Hematopoietic multipotent progenitor cell treated with erythropoietin and hydrocortisone succinate and interleukin-3 and kit ligand, for 4 days (in vitro differentiated cells): ENCODE measurements at regions not wholly inside any gene's neighbourhood (a gene's known extent, or its start where the extent isn't known, plus 50 kb on each side); places are given as distances from the start of the nearest gene placed in this dataset.
A peak's percentile ranks its signal among the peaks of the same experiment; 100 is the strongest.

Experiments used
- DNase-seq: peaks from one replicate; pipeline ENCODE4 v3.0.0-alpha.2; 2015

DNA sequence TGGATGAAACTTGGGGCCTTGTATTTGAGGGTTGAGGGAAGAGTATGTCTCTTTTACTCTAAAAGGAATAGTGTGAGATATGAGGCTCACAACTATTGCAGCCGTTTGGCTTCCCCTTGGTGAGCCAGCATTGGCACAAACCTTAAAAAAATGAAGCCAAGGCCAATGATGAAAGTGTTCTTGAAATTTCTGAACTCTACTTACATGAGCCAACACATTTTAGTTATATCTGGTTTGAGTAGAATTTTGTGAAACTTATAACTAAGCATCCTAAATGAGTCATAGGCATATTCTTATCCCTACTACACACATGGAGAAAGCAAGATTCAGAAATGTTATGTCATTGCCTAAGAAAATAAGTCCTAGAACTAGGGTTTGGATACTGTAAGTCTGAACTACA lies 55.3 kb upstream of the ACSS3 start:
- DNase-seq = no peak

DNA sequence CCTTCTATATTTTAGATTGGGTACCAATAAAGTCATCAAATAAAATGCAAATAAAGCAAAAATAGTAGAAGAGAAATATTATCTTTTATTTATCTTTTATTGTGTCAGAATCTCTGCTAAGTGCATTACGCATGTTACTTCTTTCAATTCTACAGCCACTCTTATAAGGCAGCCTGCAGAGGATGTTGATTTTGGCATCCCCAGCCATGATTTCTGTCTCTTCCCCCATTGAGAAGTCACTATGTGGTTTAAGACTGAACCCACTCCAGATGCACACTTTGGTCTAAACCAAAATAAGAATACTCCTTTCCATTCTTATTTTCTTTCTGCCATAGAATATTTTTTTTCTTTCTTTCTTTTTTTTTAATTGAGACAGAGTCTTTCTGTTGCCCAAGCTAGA lies 56.0 kb upstream of the ACSS3 start:
- DNase-seq = no peak

DNA sequence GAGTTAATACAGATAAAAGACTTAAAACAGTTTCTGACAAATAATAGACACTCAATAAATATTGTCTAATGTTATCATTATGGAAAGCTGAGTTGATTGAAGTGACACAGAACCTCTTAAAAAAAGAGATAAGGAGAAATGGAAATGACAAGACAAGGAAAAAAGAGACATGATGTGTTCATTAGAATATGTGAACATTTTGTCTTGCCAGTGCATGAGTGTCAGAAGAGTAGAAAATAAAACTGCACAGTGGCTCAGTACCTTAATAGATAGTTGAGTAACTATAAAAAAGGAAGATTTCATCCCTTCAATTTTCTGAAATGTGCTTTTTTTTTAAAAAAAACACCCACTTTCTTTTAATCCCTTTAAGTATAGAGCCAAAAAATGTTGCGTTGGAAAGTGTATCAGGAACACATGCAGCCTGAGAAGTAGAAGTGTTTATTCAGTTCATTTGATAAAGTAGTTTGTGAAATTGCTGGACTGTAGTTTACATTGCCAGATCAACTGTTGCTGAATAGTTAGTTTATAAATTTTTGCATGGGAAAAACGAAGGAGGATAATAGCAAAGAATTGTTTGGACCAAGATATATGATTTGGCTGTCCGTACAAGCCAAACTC lies 56.6 kb upstream of the ACSS3 start:
- DNase-seq = no peak

DNA sequence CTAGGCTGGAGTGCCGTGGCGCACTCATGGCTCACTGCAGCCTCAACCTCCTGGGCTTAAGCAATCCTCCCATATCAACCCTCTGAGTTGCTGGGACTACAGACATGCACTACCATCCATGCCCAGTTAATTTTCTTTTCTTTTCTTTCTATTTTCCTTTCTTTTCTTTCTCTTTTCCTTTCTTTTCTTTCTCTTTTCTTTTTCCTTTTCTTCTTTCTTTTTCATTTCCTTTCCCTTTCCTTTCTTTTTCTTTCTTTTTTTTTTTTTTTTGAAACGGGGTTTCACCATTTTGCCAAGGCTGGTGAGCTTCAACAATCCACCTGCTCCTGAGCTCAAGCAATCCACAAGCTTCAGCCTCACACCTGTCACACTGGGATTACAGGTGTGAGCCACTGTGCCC lies 60.1 kb upstream of the ACSS3 start:
- DNase-seq = no peak

DNA sequence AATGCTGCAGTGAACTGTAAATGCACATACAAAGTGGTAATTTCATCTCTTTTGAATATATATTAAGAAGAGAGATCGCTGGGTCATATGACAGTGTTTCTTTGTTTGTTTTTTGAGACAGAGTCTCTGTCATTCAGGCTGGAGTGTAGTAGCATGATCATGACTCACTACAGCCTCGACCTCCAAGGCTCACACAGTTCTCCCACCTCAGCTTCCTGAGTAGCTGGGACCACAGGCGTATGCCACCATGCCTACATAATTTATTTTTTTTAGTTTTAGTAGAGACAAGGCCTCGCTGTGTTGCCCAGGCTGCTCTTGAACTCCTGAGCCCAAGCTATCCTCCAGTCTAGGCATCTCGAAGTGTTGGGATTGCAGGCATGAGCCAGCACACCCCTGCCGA lies 62.4 kb upstream of the ACSS3 start:
- DNase-seq = no peak

DNA sequence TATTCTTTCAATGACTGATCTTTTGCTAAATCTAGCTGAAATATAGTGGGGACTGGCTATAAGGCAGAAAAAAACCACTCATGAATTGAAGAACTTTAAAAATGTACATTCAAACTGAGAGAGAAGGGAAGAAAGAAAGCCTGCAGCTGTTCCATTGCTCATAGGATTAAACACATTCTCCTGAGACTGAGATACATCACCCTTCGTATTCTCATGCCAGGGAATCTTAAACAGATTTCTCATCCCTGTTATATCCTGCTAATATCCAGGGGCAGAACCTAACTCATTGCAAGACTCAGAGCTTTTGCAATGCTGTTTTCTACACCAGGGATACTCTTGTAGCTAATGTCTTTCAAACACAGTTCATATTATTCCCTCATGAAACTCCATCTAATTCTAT lies 67.2 kb upstream of the ACSS3 start:
- DNase-seq = no peak

DNA sequence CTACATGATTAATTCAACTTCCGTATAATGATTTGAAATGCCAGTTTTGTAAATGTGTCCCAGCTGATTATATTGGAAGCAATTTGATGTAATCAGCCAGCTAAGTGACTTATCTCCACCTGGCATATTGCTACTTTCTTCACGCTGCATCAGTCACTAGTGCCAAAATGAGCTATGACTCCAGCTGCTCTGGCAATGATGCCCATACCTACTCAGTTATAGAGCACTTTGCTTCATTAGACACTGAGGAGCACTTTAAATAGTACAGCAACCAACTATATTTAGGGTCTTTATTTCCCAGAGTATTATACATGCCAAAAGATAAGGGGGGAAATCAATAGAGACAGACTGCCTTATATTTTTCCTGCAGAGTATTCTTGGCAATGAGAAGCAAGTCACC lies 67.9 kb upstream of the LIN7A start:
- DNase-seq = no peak

DNA sequence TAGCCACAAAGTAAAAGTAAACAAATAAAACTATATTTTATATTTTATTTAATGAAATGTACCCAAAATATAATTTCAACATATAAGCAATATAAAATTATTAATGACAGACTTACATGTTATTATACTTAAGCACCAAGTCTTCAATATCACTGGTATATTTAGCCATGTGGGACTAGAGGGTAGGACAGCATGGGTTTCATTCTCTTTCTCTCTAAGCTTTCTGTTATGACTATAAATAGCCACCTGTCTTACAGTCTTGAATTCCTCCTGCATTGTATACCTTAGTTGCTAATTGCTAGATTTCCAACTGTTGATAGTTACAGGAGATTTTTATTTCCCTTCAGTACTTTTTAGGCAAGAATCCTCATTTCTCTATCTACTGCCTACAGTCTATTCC lies 63.1 kb upstream of the LIN7A start:
- DNase-seq = no peak

DNA sequence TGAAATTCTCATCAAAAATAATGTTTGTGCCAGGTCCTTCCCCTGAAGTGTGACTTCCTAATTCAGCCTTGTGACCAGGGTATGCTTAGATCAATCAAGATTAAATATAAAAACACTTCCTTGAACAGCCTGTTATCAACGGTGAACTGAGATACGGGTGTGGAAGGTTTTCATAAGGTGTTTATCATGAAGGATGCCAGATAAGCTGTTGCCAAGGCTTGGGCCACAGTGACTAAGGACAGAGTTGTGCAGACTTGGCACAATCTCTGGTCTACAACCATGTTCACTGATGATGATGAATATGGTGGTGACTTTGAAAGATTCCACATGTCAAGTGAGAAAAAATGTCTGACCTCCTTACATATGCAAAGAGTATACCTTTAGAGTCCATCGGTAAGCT lies 51.3 kb upstream of the LIN7A start:
- peak; percentile 25 for DNase-seq
